Mucosa of descending colon (tissue), 3 donors: ENCODE measurements at regions not wholly inside any gene's neighbourhood (a gene's known extent, or its start where the extent isn't known, plus 50 kb on each side); places are given as distances from the start of the nearest gene placed in this dataset.
A peak's percentile ranks its signal among the peaks of the same experiment; 100 is the strongest.

ENCODE experiments used
- ATAC-seq: fragments of 200-7000 bp; cut with Tn5 transposase; one replicate; pipeline ENCODE4 v1.9.1; 2020; ENCODE audit warnings: mild to moderate bottlenecking, moderate library complexity
- DNase-seq, 3 donors: peaks; one replicate each; pipeline ENCODE4 v3.0.0-alpha.2; 2020
- H3K36me3 ChIP-seq: fragments of 200-600 bp; one replicate; pipeline ENCODE4 v1.8.0; 2021; ENCODE audit warnings: low read depth, mild to moderate bottlenecking
- H3K4me1 ChIP-seq: fragments of 200-600 bp; one replicate; pipeline ENCODE4 v1.8.0; 2021; ENCODE audit warnings: low read depth, mild to moderate bottlenecking
- H3K4me3 ChIP-seq: fragments of 200-600 bp; one replicate; pipeline ENCODE4 v1.8.0; 2021; ENCODE audit warnings: mild to moderate bottlenecking
- H3K9me3 ChIP-seq: fragments of 200-600 bp; one replicate; pipeline ENCODE4 v1.8.0; 2021; ENCODE audit warnings: mild to moderate bottlenecking
- intact Hi-C, 2 donors: fragments of 100-400 bp; cut with DNase I in 1 of 2; cut with micrococcal nuclease in 1 of 2; formaldehyde crosslinking; loops; one replicate each; pipeline versions ENCODE4 v1.11.0 to v1.11.1; 2022; cut with DNase I, micrococcal nuclease
- TF ChIP-seq, protein P1 (sequence below): fragments of 200-600 bp; IDR thresholded peaks from one replicate; pipeline ENCODE4 v1.8.0; 2022; ENCODE audit warnings: antibody characterized with exemption, mild to moderate bottlenecking
- donor health status: DM: no; HTN: no; CAD: no; lungs with moderate emphysema.
- donor health status: DM: no; HTN: no; CAD: no.
- donor health status: DM: no; HTN: yes; CAD: no.

GRCh38 chr22:48581205-48581766 is 1246.4 kb downstream of the BRD1 start:
- Histone ChIP-seq H3K9me3 (no peaks in the 10 kb centered on the region), H3K4me1 (no peaks in the 10 kb centered on the region), H3K36me3 (no peaks in the 10 kb centered on the region), H3K4me3 (no peak overlapping the region)
- TF ChIP-seq, protein P1, sequence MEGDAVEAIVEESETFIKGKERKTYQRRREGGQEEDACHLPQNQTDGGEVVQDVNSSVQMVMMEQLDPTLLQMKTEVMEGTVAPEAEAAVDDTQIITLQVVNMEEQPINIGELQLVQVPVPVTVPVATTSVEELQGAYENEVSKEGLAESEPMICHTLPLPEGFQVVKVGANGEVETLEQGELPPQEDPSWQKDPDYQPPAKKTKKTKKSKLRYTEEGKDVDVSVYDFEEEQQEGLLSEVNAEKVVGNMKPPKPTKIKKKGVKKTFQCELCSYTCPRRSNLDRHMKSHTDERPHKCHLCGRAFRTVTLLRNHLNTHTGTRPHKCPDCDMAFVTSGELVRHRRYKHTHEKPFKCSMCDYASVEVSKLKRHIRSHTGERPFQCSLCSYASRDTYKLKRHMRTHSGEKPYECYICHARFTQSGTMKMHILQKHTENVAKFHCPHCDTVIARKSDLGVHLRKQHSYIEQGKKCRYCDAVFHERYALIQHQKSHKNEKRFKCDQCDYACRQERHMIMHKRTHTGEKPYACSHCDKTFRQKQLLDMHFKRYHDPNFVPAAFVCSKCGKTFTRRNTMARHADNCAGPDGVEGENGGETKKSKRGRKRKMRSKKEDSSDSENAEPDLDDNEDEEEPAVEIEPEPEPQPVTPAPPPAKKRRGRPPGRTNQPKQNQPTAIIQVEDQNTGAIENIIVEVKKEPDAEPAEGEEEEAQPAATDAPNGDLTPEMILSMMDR, result no peak
- intact Hi-C loops, result no loop called here
- peak in 1 of 3 donors; percentile 27 for DNase-seq
- ATAC-seq, result no peak

GRCh38 chr22:48580481-48580970 is 1247.1 kb downstream of the BRD1 start:
- intact Hi-C loops, result no loop called here

DNA sequence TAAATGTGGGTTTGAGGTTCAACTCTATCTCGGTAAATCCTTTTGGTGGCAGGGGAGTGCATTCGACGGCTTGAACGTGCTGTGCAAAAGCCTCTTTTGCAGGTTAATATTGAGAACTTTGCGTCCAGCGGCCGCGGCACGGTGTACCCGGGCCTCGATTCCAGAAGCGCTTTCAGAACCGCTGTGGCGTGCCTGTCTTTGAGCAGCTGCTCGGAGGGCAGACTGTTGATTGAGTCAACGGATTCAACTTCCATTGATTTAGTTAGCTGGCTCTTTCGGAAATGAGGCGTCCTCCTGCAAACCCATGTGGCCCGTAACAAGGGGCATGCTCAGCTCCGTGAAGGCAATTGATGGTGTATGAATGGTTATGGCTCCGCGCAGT is 1247.8 kb downstream of the BRD1 start:
- Histone ChIP-seq H3K9me3 (no peaks in the 10 kb centered on the region), H3K4me1 (no peaks in the 10 kb centered on the region), H3K4me3 (no peak overlapping the region), H3K36me3 (no peaks in the 10 kb centered on the region)
- intact Hi-C loops, result loop anchor here in 1 of 2 donors (10.0 kb wide), 1 partner anchor 735 kb away; no protein-coding TSS in a partner anchor
- DNase-seq, result peak in 1 of 3 donors; percentile 22
- TF ChIP-seq, protein P1, result no peak
- no peak for ATAC-seq

More at GRCh38 chr22:48580481-48580970, 1247.1 kb downstream of the BRD1 start:
- DNase-seq (peak in 1 of 3 donors; percentile 19), ATAC-seq (no peak)
- Histone ChIP-seq H3K4me1 (no peaks in the 10 kb centered on the region), H3K36me3 (no peaks in the 10 kb centered on the region), H3K9me3 (no peaks in the 10 kb centered on the region), H3K4me3 (no peak overlapping the region)
- TF ChIP-seq, protein P1, result no peak

- H3K4me3 ChIP-seq, result no peak overlapping the region
- no peaks in the 10 kb centered on the region for H3K9me3 ChIP-seq
- H3K36me3 ChIP-seq, result no peaks in the 10 kb centered on the region
- TF ChIP-seq, protein P1, result no peak
- H3K4me1 ChIP-seq, result no peaks in the 10 kb centered on the region
- DNase-seq (peak in 2 of 3 donors; percentile 8 to 31), ATAC-seq (peak; percentile 28)
- intact Hi-C loops, result loop anchor here in 1 of 2 donors (10.0 kb wide), 1 partner anchor 736 kb away; no protein-coding TSS in a partner anchor
These were observed 1248.4 kb downstream of the BRD1 start for GRCh38 chr22:48579043-48579927.

DNA sequence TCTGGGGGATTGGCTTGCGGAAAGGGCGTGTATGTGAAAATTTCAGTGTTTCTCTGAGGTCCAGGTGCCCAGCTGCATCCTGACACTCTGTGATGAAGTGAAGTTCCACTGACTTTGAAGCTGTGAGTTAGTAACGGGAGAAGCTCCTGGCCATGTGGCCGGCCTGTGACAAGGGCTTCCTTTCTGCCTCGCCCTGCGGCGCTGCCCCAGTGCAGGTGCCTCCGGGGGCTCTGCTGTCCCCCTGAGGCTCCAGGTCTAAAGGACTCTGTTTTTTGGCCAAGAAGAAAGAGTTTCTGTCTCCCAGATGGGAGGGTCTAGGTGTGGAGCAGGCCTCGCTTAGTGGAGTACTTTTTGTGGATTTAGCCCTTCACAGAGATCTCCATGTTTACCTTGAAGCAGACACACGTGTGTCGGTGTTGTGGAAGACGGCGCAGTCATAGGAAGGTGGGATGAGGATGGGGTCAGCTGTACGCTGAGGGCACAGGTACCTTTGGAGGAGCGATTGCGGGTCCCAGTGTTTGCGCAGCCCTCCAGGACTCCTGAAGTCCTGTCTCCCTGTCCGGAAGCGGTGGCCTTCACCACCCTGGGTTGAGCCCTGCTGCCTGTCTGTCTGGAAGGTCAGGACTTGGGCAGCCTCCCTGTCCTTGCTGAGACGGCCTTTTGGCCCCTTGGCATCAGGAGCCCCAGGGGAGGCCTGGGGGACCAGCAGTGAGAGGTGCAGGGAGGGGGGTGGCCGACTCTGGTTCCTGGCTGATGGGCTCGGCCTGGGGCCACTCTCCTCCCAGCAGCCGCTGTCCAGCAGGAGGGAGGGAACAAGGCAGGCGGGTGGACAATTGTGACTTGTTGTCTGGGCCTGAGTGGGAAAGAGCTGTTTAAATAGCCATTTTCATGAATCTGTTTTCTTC is 1249.3 kb downstream of the BRD1 start:
- TF ChIP-seq, protein P1, result no peak
- intact Hi-C loops, result loop anchor here in 1 of 2 donors (10.0 kb wide), 1 partner anchor 736 kb away; no protein-coding TSS in a partner anchor
- Histone ChIP-seq H3K4me3 (no peak overlapping the region), H3K36me3 (no peaks in the 10 kb centered on the region), H3K9me3 (no peaks in the 10 kb centered on the region), H3K4me1 (no peaks in the 10 kb centered on the region)
- peak in 1 of 3 donors; percentile 17 for DNase-seq
- no peak for ATAC-seq
